ENCODE measurements at regions not wholly inside any gene's neighbourhood (a gene's known extent, or its start where the extent isn't known, plus 50 kb on each side); places are given as distances from the start of the nearest gene placed in this dataset.

DNA sequence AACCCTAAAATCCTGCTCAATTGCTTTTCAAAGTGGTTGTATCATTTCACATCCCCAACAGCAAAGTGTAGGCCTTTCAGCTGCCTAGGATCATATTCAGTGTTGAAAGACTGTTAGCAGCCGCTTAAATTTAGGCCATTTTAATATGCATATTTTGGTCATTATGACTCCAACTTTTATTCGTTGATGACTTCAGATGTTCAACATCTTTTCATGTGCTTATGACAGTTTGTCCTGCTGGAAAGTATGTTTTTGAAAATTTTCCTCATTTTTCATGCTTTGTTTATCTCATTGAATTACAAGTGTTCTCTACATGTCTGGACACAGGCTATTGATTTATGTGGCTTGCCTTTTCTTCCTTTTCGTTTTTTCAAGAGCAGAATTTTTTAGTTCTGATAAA lies 244.0 kb downstream of the THBS2 start:
- no peaks in the 10 kb centered on the region for H3K9me3 ChIP-seq

DNA sequence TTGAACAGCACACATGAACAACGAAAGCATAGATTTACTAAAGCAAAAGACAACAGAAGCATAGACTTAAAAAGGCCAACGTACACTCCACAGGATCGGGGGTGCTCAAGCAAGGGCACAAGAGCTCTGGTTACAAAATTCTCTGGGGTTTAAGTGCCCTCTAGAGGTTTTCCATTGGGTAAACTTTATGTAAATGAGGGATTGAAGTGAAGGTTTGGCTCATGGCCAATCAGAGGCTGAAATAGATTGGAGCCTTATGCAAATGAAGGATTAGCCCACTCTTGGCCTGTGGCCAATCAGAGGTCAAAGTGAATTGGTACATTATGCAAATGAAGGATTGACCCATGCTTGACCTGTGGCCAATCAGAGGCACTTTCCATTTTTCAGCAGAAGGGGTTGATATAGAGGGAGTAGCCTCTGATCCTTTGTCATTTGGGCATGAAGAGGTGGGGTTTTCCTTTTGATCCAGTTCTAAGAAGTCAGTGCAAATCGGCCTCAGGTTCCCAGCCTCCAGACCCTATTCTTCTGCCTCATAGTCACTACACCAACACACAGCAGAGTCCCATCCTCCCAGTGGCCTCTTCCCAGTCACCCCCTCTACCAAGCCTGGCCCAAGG lies 244.9 kb downstream of the THBS2 start:
- H3K27ac ChIP-seq = no peak overlapping the region
- TF ChIP-seq, protein P1, sequence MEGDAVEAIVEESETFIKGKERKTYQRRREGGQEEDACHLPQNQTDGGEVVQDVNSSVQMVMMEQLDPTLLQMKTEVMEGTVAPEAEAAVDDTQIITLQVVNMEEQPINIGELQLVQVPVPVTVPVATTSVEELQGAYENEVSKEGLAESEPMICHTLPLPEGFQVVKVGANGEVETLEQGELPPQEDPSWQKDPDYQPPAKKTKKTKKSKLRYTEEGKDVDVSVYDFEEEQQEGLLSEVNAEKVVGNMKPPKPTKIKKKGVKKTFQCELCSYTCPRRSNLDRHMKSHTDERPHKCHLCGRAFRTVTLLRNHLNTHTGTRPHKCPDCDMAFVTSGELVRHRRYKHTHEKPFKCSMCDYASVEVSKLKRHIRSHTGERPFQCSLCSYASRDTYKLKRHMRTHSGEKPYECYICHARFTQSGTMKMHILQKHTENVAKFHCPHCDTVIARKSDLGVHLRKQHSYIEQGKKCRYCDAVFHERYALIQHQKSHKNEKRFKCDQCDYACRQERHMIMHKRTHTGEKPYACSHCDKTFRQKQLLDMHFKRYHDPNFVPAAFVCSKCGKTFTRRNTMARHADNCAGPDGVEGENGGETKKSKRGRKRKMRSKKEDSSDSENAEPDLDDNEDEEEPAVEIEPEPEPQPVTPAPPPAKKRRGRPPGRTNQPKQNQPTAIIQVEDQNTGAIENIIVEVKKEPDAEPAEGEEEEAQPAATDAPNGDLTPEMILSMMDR (IDR thresholded peaks at IDR 0.05) = no peak
- no peak overlapping the region for H3K4me3 ChIP-seq
- H3K4me1 ChIP-seq = peaks cover 0 to 18% of the 10 kb centered on the region in 2 donors
- H3K36me3 ChIP-seq = no peaks in the 10 kb centered on the region
- intact Hi-C loops (cut with DNase I) = no loop called here
- H3K9me3 ChIP-seq = no peaks in the 10 kb centered on the region
- no peak for DNase-seq (ENCODE audit: low spot score in 2 of 2)
- H3K27me3 ChIP-seq = no peaks in the 10 kb centered on the region

More for the DNA sequence above, 244.0 kb downstream of the THBS2 start:
- intact Hi-C loops (cut with DNase I) = no loop called here
- TF ChIP-seq, protein P1 (IDR thresholded peaks at IDR 0.05) = no peak
- no peak for DNase-seq (ENCODE audit: low spot score in 2 of 2)
- Histone ChIP-seq H3K36me3 (no peaks in the 10 kb centered on the region), H3K27me3 (no peaks in the 10 kb centered on the region), H3K4me1 (peaks cover 0 to 14% of the 10 kb centered on the region in 2 donors), H3K27ac (no peak overlapping the region), H3K4me3 (no peak overlapping the region)

DNA sequence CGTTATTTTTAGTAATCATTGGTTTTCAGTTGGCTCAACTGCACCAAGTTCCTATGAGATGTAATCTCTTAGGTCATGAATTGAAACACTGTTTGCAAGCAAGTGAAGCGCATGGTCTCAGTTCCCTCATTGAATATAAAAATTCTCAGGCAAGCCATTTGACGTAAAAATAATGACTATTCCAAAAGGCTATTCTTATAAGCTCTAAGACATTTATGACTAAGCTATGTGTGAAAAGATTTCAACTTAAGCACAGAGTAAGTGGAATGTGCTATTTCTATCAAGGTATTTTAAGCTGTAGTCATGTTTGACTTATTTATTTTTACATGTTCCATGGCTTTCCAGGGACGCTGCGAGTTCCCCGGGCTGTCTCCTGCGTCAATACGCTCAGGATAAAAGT lies 248.5 kb downstream of the THBS2 start:
- Histone ChIP-seq H3K27ac (peak overlapping the region; percentile 67 to 72), H3K4me3 (no peak overlapping the region), H3K36me3 (no peaks in the 10 kb centered on the region), H3K27me3 (no peaks in the 10 kb centered on the region), H3K9me3 (no peaks in the 10 kb centered on the region), H3K4me1 (peaks cover 0 to 18% of the 10 kb centered on the region in 2 donors)
- intact Hi-C loops (cut with DNase I) = no loop called here
- no peak for DNase-seq (ENCODE audit: low spot score in 2 of 2)
- TF ChIP-seq, protein P1 (IDR thresholded peaks at IDR 0.05) = no peak

DNA sequence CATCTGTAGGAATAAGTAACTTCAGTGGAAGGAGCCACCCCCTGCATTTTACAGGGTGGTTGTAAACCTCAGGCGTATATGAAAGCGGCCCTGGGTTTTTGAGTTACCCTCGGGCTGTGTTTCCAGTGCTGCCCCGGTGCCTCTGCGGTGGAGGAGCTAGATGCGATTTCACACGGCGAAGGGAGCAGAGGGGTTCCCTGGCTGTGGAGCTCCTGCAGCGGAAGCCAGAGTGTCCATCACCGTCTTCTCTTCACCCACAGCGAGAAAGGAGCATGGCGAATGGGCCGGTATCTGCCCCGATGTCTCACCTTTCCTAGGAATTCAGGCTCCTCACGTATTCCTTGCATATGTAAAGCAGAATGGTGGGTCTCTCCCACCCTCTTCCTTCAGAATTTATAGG lies 253.6 kb downstream of the THBS2 start:
- Histone ChIP-seq H3K4me1 (peaks cover 0 to 8% of the 10 kb centered on the region in 2 donors), H3K4me3 (no peak overlapping the region), H3K36me3 (no peaks in the 10 kb centered on the region), H3K9me3 (no peaks in the 10 kb centered on the region), H3K27me3 (no peaks in the 10 kb centered on the region), H3K27ac (no peak overlapping the region)
- DNase-seq (ENCODE audit: low spot score in 2 of 2) = no peak
- intact Hi-C loops (cut with DNase I) = no loop called here
- TF ChIP-seq, protein P1 (IDR thresholded peaks at IDR 0.05) = no peak

DNA sequence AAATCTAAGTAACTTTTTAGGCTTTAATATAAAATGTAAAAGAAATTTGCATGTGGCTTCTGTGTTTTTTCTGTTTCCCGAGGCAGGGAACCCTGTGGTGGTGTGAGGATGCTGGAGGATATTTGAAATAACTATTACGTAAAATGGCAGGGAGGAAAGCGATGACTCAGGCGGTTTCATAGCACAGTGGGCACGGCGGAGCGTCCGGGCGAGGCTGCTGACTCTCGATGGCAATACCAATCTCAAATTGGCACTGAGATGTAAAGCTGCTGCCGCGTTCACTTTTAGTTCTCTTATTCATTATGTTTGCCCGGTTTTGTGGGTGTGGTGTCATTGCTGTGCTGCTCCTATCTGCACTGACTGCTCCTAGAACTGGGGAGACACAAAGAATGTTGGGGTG lies 254.3 kb downstream of the THBS2 start:
- TF ChIP-seq, protein P1 (IDR thresholded peaks at IDR 0.05) = no peak
- Histone ChIP-seq H3K27ac (no peak overlapping the region), H3K4me3 (no peak overlapping the region), H3K36me3 (no peaks in the 10 kb centered on the region), H3K9me3 (no peaks in the 10 kb centered on the region), H3K4me1 (peaks cover 0 to 2% of the 10 kb centered on the region in 2 donors), H3K27me3 (no peaks in the 10 kb centered on the region)
- intact Hi-C loops (cut with DNase I) = no loop called here
- no peak for DNase-seq (ENCODE audit: low spot score in 2 of 2)

DNA sequence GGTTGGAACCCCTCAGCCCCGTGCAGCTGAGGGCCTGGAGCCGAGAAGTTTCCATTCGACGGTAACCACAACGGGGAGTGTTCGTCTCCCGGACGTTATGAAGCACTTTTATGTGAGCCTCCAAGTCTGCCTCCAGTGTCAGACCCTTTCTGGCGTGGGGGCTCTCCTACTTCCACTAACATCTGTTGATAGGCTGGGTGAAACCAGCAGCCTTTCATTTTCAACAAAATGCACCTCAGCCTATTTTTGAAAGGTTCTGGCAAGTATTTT lies 257.4 kb downstream of the THBS2 start:
- intact Hi-C loops (cut with DNase I) = no loop called here
- no peak for DNase-seq (ENCODE audit: low spot score in 2 of 2)
- H3K4me1 ChIP-seq = no peaks in the 10 kb centered on the region
- H3K9me3 ChIP-seq = no peaks in the 10 kb centered on the region
- no peaks in the 10 kb centered on the region for H3K27me3 ChIP-seq
- no peak overlapping the region for H3K4me3 ChIP-seq
- H3K36me3 ChIP-seq = no peaks in the 10 kb centered on the region
- TF ChIP-seq, protein P1 (IDR thresholded peaks at IDR 0.05) = no peak
- no peak overlapping the region for H3K27ac ChIP-seq

Measured in ascending aorta (tissue), 2 donors.